B cell (primary cell): ENCODE measurements at regions not wholly inside any gene's neighbourhood (a gene's known extent, or its start where the extent isn't known, plus 50 kb on each side); places are given as distances from the start of the nearest gene placed in this dataset.

Experiments
- ATAC-seq: fragments of 200-7000 bp; cut with Tn5 transposase; one replicate; pipeline ENCODE4 v1.10.0; 2021; ENCODE audit warnings: low read depth, mild to moderate bottlenecking, moderate number of reproducible peaks, moderate library complexity
- CTCF ChIA-PET: fragments of 350-600 bp; sonication (Branson Sonifier 250); formaldehyde crosslinking; loops from one replicate; lab custom pipeline; 2021; ENCODE audit warnings: antibody characterized with exemption, inconsistent platforms; lab: Charles Lee
- POLR2A ChIA-PET: fragments of 350-600 bp; sonication (Branson Sonifier 250); formaldehyde crosslinking; loops from one replicate; lab custom pipeline; 2021; ENCODE audit warnings: antibody characterized with exemption; lab: Charles Lee
- DNase-seq: peaks from one replicate; pipeline ENCODE4 v3.0.0; 2013
- H2AFZ ChIP-seq: 2 replicates; pipeline ENCODE4 v1.6.1; 2012; ENCODE audit warnings: mild to moderate bottlenecking, low read depth, low read length; ENCODE audit not compliant: insufficient read depth, poor library complexity, severe bottlenecking
- H3K27ac ChIP-seq, 2 donors: 1 replicate in 1 of 2; 2 replicates in 1 of 2; pipeline ENCODE4 v1.5.1; 2012 to 2013; ENCODE audit warnings: low read length in 2 of 2, mild to moderate bottlenecking in 2 of 2, moderate library complexity in 1 of 2
- H3K27me3 ChIP-seq, 4 experiments: fragments of 200-600 bp in 1 of 4; sonication (generic) in 1 of 4; replicated peaks in 1 of 4; 1 replicate in 2 of 4; 2 replicates in 2 of 4; pipeline versions ENCODE4 v1.6.1 to v1.7.0; 2013 to 2016; ENCODE audit warnings: low read length in 3 of 4, mild to moderate bottlenecking in 2 of 4, mixed read lengths in 1 of 4, moderate library complexity in 1 of 4; ENCODE audit not compliant: insufficient read depth in 4 of 4, control insufficient read depth in 3 of 4; ENCODE audit errors: control extremely low read depth in 1 of 4
- H3K36me3 ChIP-seq, 2 experiments: replicated peaks in 1 of 2; 1 replicate in 1 of 2; 2 replicates in 1 of 2; pipeline versions ENCODE4 v1.6.1 to v1.7.1; 2013; ENCODE audit warnings: low read length in 1 of 2; ENCODE audit not compliant: insufficient read depth in 2 of 2, control insufficient read depth in 1 of 2; ENCODE audit errors: control extremely low read depth in 1 of 2, extremely low read depth in 1 of 2
- H3K4me1 ChIP-seq, 2 donors: fragments of 200-600 bp in 1 of 2; sonication (generic) in 1 of 2; 1 replicate in 1 of 2; 2 replicates in 1 of 2; pipeline versions ENCODE4 v1.5.1 to v1.6.1; 2013 to 2017; ENCODE audit warnings: low read length in 2 of 2; ENCODE audit not compliant: control insufficient read depth in 2 of 2, insufficient read depth in 2 of 2
- H3K4me2 ChIP-seq: replicated peaks from 2 replicates; pipeline ENCODE3; 2012; ENCODE audit warnings: mild to moderate bottlenecking, low read depth, low read length; ENCODE audit not compliant: poor library complexity, severe bottlenecking
- H3K4me3 ChIP-seq, 5 experiments: fragments of 200-600 bp in 1 of 5; sonication (generic) in 1 of 5; 1 replicate in 3 of 5; 2 replicates in 2 of 5; pipeline versions ENCODE4 v1.5.1 to v1.7.0; 2011 to 2016; ENCODE audit warnings: low read length in 4 of 5, mild to moderate bottlenecking in 4 of 5, low read depth in 2 of 5, control low read depth in 1 of 5, moderate library complexity in 1 of 5; ENCODE audit not compliant: insufficient read depth in 1 of 5; ENCODE audit errors: control extremely low read depth in 1 of 5, extremely low read depth in 1 of 5
- H3K79me2 ChIP-seq: fragments of 200-600 bp; sonication (generic); one replicate; pipeline ENCODE4 v1.6.0; 2016; ENCODE audit warnings: low read length; ENCODE audit not compliant: control insufficient read depth, insufficient read depth
- H3K9ac ChIP-seq: fragments of 200-600 bp; sonication (generic); 2 replicates; pipeline ENCODE4 v1.6.1; 2017; ENCODE audit warnings: mild to moderate bottlenecking, low read length, moderate library complexity
- H3K9me3 ChIP-seq, 3 donors: one replicate each; pipeline versions ENCODE4 v1.6.1 to v1.7.1; 2013; ENCODE audit warnings: low read length in 2 of 3; ENCODE audit not compliant: control insufficient read depth in 2 of 3, insufficient read depth in 1 of 3; ENCODE audit errors: control extremely low read depth in 1 of 3
- H4K20me1 ChIP-seq: 2 replicates; pipeline ENCODE4 v1.6.0; 2012; ENCODE audit warnings: mild to moderate bottlenecking, low read length; ENCODE audit not compliant: insufficient read depth, control insufficient read depth, poor library complexity, severe bottlenecking
- H3K27ac Mint-ChIP-seq: one replicate; pipeline ENCODE4 v1.8.0; 2021; ENCODE audit warnings: mixed read lengths
- H3K27me3 Mint-ChIP-seq: one replicate; pipeline ENCODE4 v1.8.0; 2021; ENCODE audit warnings: mixed read lengths
- H3K4me1 Mint-ChIP-seq: one replicate; pipeline ENCODE4 v1.8.0; 2021; ENCODE audit warnings: mixed read lengths
- H3K4me3 Mint-ChIP-seq: one replicate; pipeline ENCODE4 v1.8.0; 2021; ENCODE audit warnings: mixed read lengths
- H3K9me3 Mint-ChIP-seq: one replicate; pipeline ENCODE4 v1.8.0; 2022; ENCODE audit warnings: mixed read lengths; ENCODE audit not compliant: insufficient read depth
- CTCF ChIP-seq: fragments of 200-600 bp; IDR thresholded peaks from one replicate; pipeline ENCODE4 v1.8.0; 2022; ENCODE audit warnings: antibody characterized with exemption, mild to moderate bottlenecking
- EZH2 ChIP-seq: IDR thresholded peaks from 2 replicates; pipeline ENCODE4 v1.6.1; 2012; ENCODE audit warnings: borderline replicate concordance, low read depth, mild to moderate bottlenecking, moderate library complexity, low read length; ENCODE audit not compliant: insufficient read depth, poor library complexity, severe bottlenecking
- WGBS: methylation state at CpG from one replicate; pipeline ENCODE4 v1.1.5; 2013; ENCODE audit warnings: missing lambda C conversion rate; ENCODE audit not compliant: insufficient coverage; 5-methylcytosine and 5-hydroxymethylcytosine counted together
- intact Hi-C: fragments of 100-400 bp; cut with micrococcal nuclease; formaldehyde crosslinking; loops from one replicate; pipeline ENCODE4 v1.10.0; 2022

GRCh38 chr18:41131050-41131449 is 824.0 kb upstream of the PIK3C3 start:
- H3K4me2 ChIP-seq, result no peak overlapping the region
- CTCF ChIA-PET, result no interaction called here
- H3K79me2 ChIP-seq, result no peaks in the 10 kb centered on the region
- H3K4me1 ChIP-seq, result no peaks in the 10 kb centered on the region
- no peak overlapping the region for H3K4me3 Mint-ChIP-seq
- H3K36me3 ChIP-seq, result no peaks in the 10 kb centered on the region
- H3K9me3 ChIP-seq, result no peaks in the 10 kb centered on the region
- no peak overlapping the region for H3K4me3 ChIP-seq
- peaks cover 5% of the 10 kb centered on the region for H3K9me3 Mint-ChIP-seq
- H3K4me1 Mint-ChIP-seq, result no peaks in the 10 kb centered on the region
- H3K27me3 ChIP-seq, result no peaks in the 10 kb centered on the region
- no peaks in the 10 kb centered on the region for H4K20me1 ChIP-seq
- intact Hi-C loops, result no loop called here
- H2AFZ ChIP-seq, result no peak overlapping the region
- POLR2A ChIA-PET, result no interaction called here
- no peak overlapping the region for H3K27ac ChIP-seq
- DNase-seq, result no peak
- no peak for ATAC-seq
- WGBS, result 40% methylated on average over 1 of the region's 2 CpGs
- no peak overlapping the region for H3K27ac Mint-ChIP-seq
- no peak for TF ChIP-seq CTCF
- TF ChIP-seq EZH2, result no peak
- H3K27me3 Mint-ChIP-seq, result no peaks in the 10 kb centered on the region
- H3K9ac ChIP-seq, result no peak overlapping the region

- no peak overlapping the region for H3K4me3 ChIP-seq
- H3K4me2 ChIP-seq, result no peak overlapping the region
- Mint-ChIP-seq H3K27ac (no peak overlapping the region), H3K27me3 (no peaks in the 10 kb centered on the region), H3K4me3 (no peak overlapping the region), H3K4me1 (no peaks in the 10 kb centered on the region), H3K9me3 (peaks cover 7% of the 10 kb centered on the region)
- ChIA-PET POLR2A (no interaction called here), CTCF (no interaction called here)
- no peaks in the 10 kb centered on the region for H3K4me1 ChIP-seq
- no peaks in the 10 kb centered on the region for H3K9me3 ChIP-seq
- TF ChIP-seq CTCF, result no peak
- no peak for TF ChIP-seq EZH2
- H3K9ac ChIP-seq, result no peak overlapping the region
- no peaks in the 10 kb centered on the region for H3K27me3 ChIP-seq
- intact Hi-C loops, result no loop called here
- ATAC-seq (no peak), DNase-seq (no peak)
- no peaks in the 10 kb centered on the region for H4K20me1 ChIP-seq
- H3K27ac ChIP-seq, result no peak overlapping the region
- H3K79me2 ChIP-seq, result no peaks in the 10 kb centered on the region
- H3K36me3 ChIP-seq, result no peaks in the 10 kb centered on the region
- 89% methylated on average over 2 of the region's 3 CpGs for WGBS
- no peak overlapping the region for H2AFZ ChIP-seq
Measured at GRCh38 chr18:41128545-41128944, 826.5 kb upstream of the PIK3C3 start.
